Stimulated activated CD4-positive, alpha-beta T cell treated with anti-CD3 and anti-CD28 coated beads, Interleukin-1b, Interleukin-23, amount 100 ng/mL, for 48 hours (primary cell): ENCODE measurements at regions not wholly inside any gene's neighbourhood (a gene's known extent, or its start where the extent isn't known, plus 50 kb on each side); places are given as distances from the start of the nearest gene placed in this dataset.

Experiments
- DNase-seq: peaks from one replicate; pipeline ENCODE4 v3.0.0-alpha.2; 2020

GRCh38 chr3:76352511-76353284, 567.3 kb upstream of the ZNF717 start:
- DNase-seq, result no peak

GRCh38 chr3:76353683-76354082, 568.3 kb upstream of the ZNF717 start:
- DNase-seq, result no peak

GRCh38 chr3:76361010-76361409, 575.7 kb upstream of the ZNF717 start:
- DNase-seq, result no peak

- DNase-seq, result no peak
Observed at GRCh38 chr3:76362643-76363042, 577.3 kb upstream of the ZNF717 start.

GRCh38 chr3:76365275-76365674, 579.9 kb upstream of the ZNF717 start:
- DNase-seq, result no peak

- DNase-seq, result no peak
Observed at GRCh38 chr3:76367281-76367680, 581.9 kb upstream of the ZNF717 start.

GRCh38 chr3:76369170-76369569, 583.8 kb upstream of the ZNF717 start:
- no peak for DNase-seq

GRCh38 chr3:76370749-76371520, 585.6 kb upstream of the ZNF717 start:
- DNase-seq, result no peak

GRCh38 chr3:76372497-76372896, 587.1 kb upstream of the ZNF717 start:
- no peak for DNase-seq

GRCh38 chr3:76377074-76377473, 591.7 kb upstream of the ZNF717 start:
- DNase-seq, result no peak

- no peak for DNase-seq
Observed at GRCh38 chr3:76378789-76379188, 593.4 kb upstream of the ZNF717 start.

- DNase-seq, result no peak
Observed at GRCh38 chr3:76383781-76384180, 598.4 kb upstream of the ZNF717 start.

GRCh38 chr3:76387000-76387399, 601.7 kb upstream of the ZNF717 start:
- DNase-seq, result no peak

- no peak for DNase-seq
Observed at GRCh38 chr3:76400141-76400540, 614.8 kb upstream of the ZNF717 start.

- DNase-seq, result no peak
Observed at GRCh38 chr3:76402926-76403325, 617.6 kb upstream of the ZNF717 start.

GRCh38 chr3:76403556-76403955, 618.2 kb upstream of the ZNF717 start:
- no peak for DNase-seq

GRCh38 chr3:76405196-76405595, 619.8 kb upstream of the ZNF717 start:
- no peak for DNase-seq

GRCh38 chr3:76410762-76411281, 625.5 kb upstream of the ZNF717 start:
- no peak for DNase-seq

GRCh38 chr3:76415384-76415783, 624.5 kb upstream of the ROBO2 start:
- DNase-seq, result no peak

GRCh38 chr3:76429581-76430177, 610.2 kb upstream of the ROBO2 start:
- no peak for DNase-seq

GRCh38 chr3:76432396-76432795, 607.5 kb upstream of the ROBO2 start:
- DNase-seq, result no peak

- no peak for DNase-seq
Observed at GRCh38 chr3:76436894-76437293, 603.0 kb upstream of the ROBO2 start.

GRCh38 chr3:76438971-76439370, 600.9 kb upstream of the ROBO2 start:
- no peak for DNase-seq
